Hepatocyte (in vitro differentiated cells): ENCODE measurements at regions not wholly inside any gene's neighbourhood (a gene's known extent, or its start where the extent isn't known, plus 50 kb on each side); places are given as distances from the start of the nearest gene placed in this dataset.

Experiments used
- DNase-seq: peaks from one replicate; pipeline ENCODE4 v3.0.0-alpha.2; 2016; ENCODE audit warnings: low spot score
- H2AFZ ChIP-seq: fragments of 200-600 bp; sonication (generic); 2 replicates; pipeline ENCODE4 v1.6.0; 2016; ENCODE audit warnings: antibody characterized with exemption, mild to moderate bottlenecking
- H3K27ac ChIP-seq: fragments of 200-600 bp; sonication (generic); 2 replicates; pipeline ENCODE4 v1.5.1; 2016; ENCODE audit warnings: mild to moderate bottlenecking
- H3K27me3 ChIP-seq: fragments of 200-600 bp; sonication (generic); 2 replicates; pipeline ENCODE4 v1.6.1; 2016
- H3K36me3 ChIP-seq: fragments of 200-600 bp; sonication (generic); replicated peaks from 2 replicates; pipeline ENCODE4 v1.5.1; 2016; ENCODE audit warnings: low read depth; ENCODE audit not compliant: insufficient read depth
- H3K4me1 ChIP-seq: fragments of 200-600 bp; sonication (generic); 2 replicates; pipeline ENCODE4 v1.5.1; 2016; ENCODE audit warnings: mild to moderate bottlenecking, moderate library complexity; ENCODE audit not compliant: insufficient read depth
- H3K4me2 ChIP-seq: fragments of 200-600 bp; sonication (generic); 2 replicates; pipeline ENCODE4 v1.6.0; 2016
- H3K4me3 ChIP-seq: fragments of 200-600 bp; sonication (generic); 2 replicates; pipeline ENCODE4 v1.5.1; 2016; ENCODE audit warnings: mild to moderate bottlenecking
- H3K79me2 ChIP-seq: fragments of 200-600 bp; sonication (generic); 2 replicates; pipeline ENCODE4 v1.6.0; 2017; ENCODE audit warnings: mild to moderate bottlenecking
- H3K9me2 ChIP-seq: fragments of 200-600 bp; sonication (generic); replicated peaks from 2 replicates; pipeline ENCODE4 v1.6.0; 2017; ENCODE audit warnings: mild to moderate bottlenecking; ENCODE audit not compliant: insufficient read depth
- H3K9me3 ChIP-seq: fragments of 200-600 bp; sonication (generic); 2 replicates; pipeline ENCODE4 v1.5.1; 2016; ENCODE audit warnings: low read depth, mild to moderate bottlenecking
- H4K20me1 ChIP-seq: fragments of 200-600 bp; sonication (generic); 2 replicates; pipeline ENCODE4 v1.6.0; 2016; ENCODE audit warnings: mild to moderate bottlenecking; ENCODE audit not compliant: insufficient read depth, poor library complexity, severe bottlenecking
- EZH2 ChIP-seq: fragments of 200-600 bp; sonication (generic); IDR thresholded peaks from 2 replicates; pipeline ENCODE4 v1.6.1; 2016; ENCODE audit warnings: antibody characterized with exemption, mild to moderate bottlenecking, borderline replicate concordance
- EZH2phosphoT487 ChIP-seq: fragments of 200-600 bp; sonication (generic); IDR thresholded peaks from one replicate; pipeline ENCODE4 v1.6.1; 2018; ENCODE audit warnings: antibody characterized with exemption, mild to moderate bottlenecking, low read depth, moderate library complexity; ENCODE audit not compliant: unreplicated experiment, severe bottlenecking
- WGBS: methylation state at CpG from one replicate; pipeline ENCODE4 v1.1.6; 2016; ENCODE audit warnings: low lambda C conversion rate; ENCODE audit errors: missing lambda C conversion rate; 5-methylcytosine and 5-hydroxymethylcytosine counted together
- TF ChIP-seq, protein P1 (sequence below): fragments of 200-600 bp; sonication (generic); IDR thresholded peaks from 2 replicates; pipeline ENCODE4 v1.5.1; 2016; ENCODE audit warnings: antibody characterized with exemption, mild to moderate bottlenecking; ENCODE audit not compliant: poor library complexity

DNA sequence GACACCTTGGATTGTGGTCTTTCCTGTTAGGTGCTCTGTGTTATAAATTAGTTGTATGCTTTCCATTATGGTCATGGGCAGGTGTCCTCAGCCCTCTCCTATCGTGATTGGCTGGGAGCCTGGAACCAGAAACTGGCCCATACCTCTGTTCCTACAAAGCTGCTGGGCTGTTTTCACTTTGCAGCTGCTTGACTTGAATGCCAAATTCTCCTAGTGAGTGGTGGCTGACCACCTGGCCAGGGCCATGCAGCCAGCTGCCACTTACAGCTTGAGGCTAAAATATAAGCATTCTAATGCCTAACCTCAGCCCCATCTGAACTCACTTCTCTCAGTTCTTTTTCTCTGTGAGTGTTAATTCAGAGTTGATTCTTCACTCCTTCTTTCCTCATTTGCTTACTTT, 239.3 kb upstream of the GBE1 start:
- no peaks in the 10 kb centered on the region for H3K27me3 ChIP-seq
- no peaks in the 10 kb centered on the region for H4K20me1 ChIP-seq
- 81% methylated on average over 1 of the region's 1 CpG for WGBS
- no peaks in the 10 kb centered on the region for H3K79me2 ChIP-seq
- no peaks in the 10 kb centered on the region for H3K4me1 ChIP-seq
- DNase-seq = no peak
- no peaks in the 10 kb centered on the region for H3K36me3 ChIP-seq
- no peaks in the 10 kb centered on the region for H3K9me3 ChIP-seq
- H3K9me2 ChIP-seq = no peaks in the 10 kb centered on the region
- no peak overlapping the region for H3K27ac ChIP-seq
- H3K4me2 ChIP-seq = no peak overlapping the region
- no peak overlapping the region for H3K4me3 ChIP-seq
- no peak overlapping the region for H2AFZ ChIP-seq
- TF ChIP-seq EZH2 = no peak
- TF ChIP-seq, protein P1, sequence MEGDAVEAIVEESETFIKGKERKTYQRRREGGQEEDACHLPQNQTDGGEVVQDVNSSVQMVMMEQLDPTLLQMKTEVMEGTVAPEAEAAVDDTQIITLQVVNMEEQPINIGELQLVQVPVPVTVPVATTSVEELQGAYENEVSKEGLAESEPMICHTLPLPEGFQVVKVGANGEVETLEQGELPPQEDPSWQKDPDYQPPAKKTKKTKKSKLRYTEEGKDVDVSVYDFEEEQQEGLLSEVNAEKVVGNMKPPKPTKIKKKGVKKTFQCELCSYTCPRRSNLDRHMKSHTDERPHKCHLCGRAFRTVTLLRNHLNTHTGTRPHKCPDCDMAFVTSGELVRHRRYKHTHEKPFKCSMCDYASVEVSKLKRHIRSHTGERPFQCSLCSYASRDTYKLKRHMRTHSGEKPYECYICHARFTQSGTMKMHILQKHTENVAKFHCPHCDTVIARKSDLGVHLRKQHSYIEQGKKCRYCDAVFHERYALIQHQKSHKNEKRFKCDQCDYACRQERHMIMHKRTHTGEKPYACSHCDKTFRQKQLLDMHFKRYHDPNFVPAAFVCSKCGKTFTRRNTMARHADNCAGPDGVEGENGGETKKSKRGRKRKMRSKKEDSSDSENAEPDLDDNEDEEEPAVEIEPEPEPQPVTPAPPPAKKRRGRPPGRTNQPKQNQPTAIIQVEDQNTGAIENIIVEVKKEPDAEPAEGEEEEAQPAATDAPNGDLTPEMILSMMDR = no peak
- no peak for TF ChIP-seq EZH2phosphoT487

DNA sequence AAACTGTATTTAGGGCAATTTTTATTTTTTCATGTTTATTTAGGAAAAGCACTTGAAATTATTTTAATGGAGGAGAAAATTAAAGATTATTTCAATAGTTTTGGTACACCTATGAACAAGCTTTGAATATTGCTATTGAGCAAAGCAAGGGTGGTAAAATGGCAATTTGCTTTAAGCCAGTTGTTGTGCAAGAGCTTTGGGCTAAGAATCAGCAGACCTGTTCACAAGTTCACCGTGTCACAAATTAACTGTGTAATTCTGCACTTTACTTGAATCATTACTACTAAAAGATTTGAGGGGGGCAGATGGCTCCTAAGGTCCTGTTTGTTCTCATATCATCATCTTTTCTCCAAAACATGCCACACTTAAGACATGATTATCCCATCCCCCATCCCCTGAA, 238.9 kb upstream of the GBE1 start:
- Histone ChIP-seq H2AFZ (no peak overlapping the region), H3K4me3 (no peak overlapping the region), H4K20me1 (no peaks in the 10 kb centered on the region), H3K36me3 (no peaks in the 10 kb centered on the region), H3K27ac (no peak overlapping the region), H3K9me2 (no peaks in the 10 kb centered on the region), H3K79me2 (no peaks in the 10 kb centered on the region), H3K27me3 (no peaks in the 10 kb centered on the region), H3K4me2 (no peak overlapping the region), H3K4me1 (no peaks in the 10 kb centered on the region), H3K9me3 (no peaks in the 10 kb centered on the region)
- TF ChIP-seq EZH2 = no peak
- no peak for TF ChIP-seq EZH2phosphoT487
- TF ChIP-seq, protein P1 = no peak
- DNase-seq = no peak
- 100% methylated on average over 1 of the region's 1 CpG for WGBS

DNA sequence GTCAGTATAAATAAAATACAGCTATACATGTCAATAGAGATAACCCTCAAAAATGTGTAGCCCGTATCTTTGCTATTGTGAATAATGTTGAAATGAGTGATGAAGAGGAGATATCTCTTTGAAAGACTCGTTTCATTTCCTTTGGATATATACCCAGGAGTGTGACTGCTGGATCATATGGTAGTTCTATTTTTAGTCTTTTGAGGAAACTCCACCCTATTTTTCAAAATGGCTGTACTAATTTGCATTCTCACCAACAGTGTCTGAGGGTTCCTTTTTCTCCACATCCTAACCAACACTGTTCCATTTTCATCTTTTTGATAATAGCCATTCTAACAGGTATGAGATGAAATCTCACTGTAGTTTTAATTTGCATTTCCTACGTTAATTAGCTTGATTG, 237.5 kb upstream of the GBE1 start:
- DNase-seq = no peak

More for the DNA sequence above, 237.5 kb upstream of the GBE1 start:
- H3K4me2 ChIP-seq = no peak overlapping the region
- no peaks in the 10 kb centered on the region for H3K9me2 ChIP-seq
- no peaks in the 10 kb centered on the region for H4K20me1 ChIP-seq
- no peak overlapping the region for H3K4me3 ChIP-seq
- no peaks in the 10 kb centered on the region for H3K9me3 ChIP-seq
- no peaks in the 10 kb centered on the region for H3K27me3 ChIP-seq
- TF ChIP-seq EZH2 (no peak), EZH2phosphoT487 (no peak)
- TF ChIP-seq, protein P1 = no peak
- no peaks in the 10 kb centered on the region for H3K36me3 ChIP-seq
- H3K4me1 ChIP-seq = no peaks in the 10 kb centered on the region
- H3K79me2 ChIP-seq = no peaks in the 10 kb centered on the region
- WGBS = 83% methylated on average over 3 of the region's 3 CpGs
- no peak overlapping the region for H2AFZ ChIP-seq
- no peak overlapping the region for H3K27ac ChIP-seq
